ENCODE measurements at regions not wholly inside any gene's neighbourhood (a gene's known extent, or its start where the extent isn't known, plus 50 kb on each side); places are given as distances from the start of the nearest gene placed in this dataset.

- DNase-seq (ENCODE audit: low spot score) = peak; percentile 22
- peak; percentile 32 for TF ChIP-seq CTCF (IDR thresholded peaks at IDR 0.05; ENCODE audit: borderline replicate concordance, control extremely low read depth, extremely low read depth, insufficient read depth, missing control alignments)
- in situ Hi-C loops (cut with MboI; ENCODE audit: low sequenced_read_pairs, unreplicated experiment) = no loop called here
Observed at GRCh38 chr9:79477955-79478771, 93.6 kb upstream of the TLE4 start.

GRCh38 chr9:79480639-79481038, 91.1 kb upstream of the TLE4 start:
- in situ Hi-C loops (cut with MboI; ENCODE audit: low sequenced_read_pairs, unreplicated experiment) = no loop called here
- TF ChIP-seq CTCF (IDR thresholded peaks at IDR 0.05; ENCODE audit: borderline replicate concordance, control extremely low read depth, extremely low read depth, insufficient read depth, missing control alignments) = no peak
- DNase-seq (ENCODE audit: low spot score) = no peak

- DNase-seq (ENCODE audit: low spot score) = no peak
- in situ Hi-C loops (cut with MboI; ENCODE audit: low sequenced_read_pairs, unreplicated experiment) = no loop called here
- TF ChIP-seq CTCF (IDR thresholded peaks at IDR 0.05; ENCODE audit: borderline replicate concordance, control extremely low read depth, extremely low read depth, insufficient read depth, missing control alignments) = no peak
Observed at GRCh38 chr9:79481846-79482477, 89.8 kb upstream of the TLE4 start.

- no peak for TF ChIP-seq CTCF (IDR thresholded peaks at IDR 0.05; ENCODE audit: borderline replicate concordance, control extremely low read depth, extremely low read depth, insufficient read depth, missing control alignments)
- in situ Hi-C loops (cut with MboI; ENCODE audit: low sequenced_read_pairs, unreplicated experiment) = no loop called here
- no peak for DNase-seq (ENCODE audit: low spot score)
Observed at GRCh38 chr9:79485258-79485657, 86.5 kb upstream of the TLE4 start.

- no peak for DNase-seq (ENCODE audit: low spot score)
- in situ Hi-C loops (cut with MboI; ENCODE audit: low sequenced_read_pairs, unreplicated experiment) = no loop called here
- no peak for TF ChIP-seq CTCF (IDR thresholded peaks at IDR 0.05; ENCODE audit: borderline replicate concordance, control extremely low read depth, extremely low read depth, insufficient read depth, missing control alignments)
Observed at GRCh38 chr9:79489261-79490000, 82.3 kb upstream of the TLE4 start.

GRCh38 chr9:79490657-79491248, 81.0 kb upstream of the TLE4 start:
- TF ChIP-seq CTCF (IDR thresholded peaks at IDR 0.05; ENCODE audit: borderline replicate concordance, control extremely low read depth, extremely low read depth, insufficient read depth, missing control alignments) = no peak
- DNase-seq (ENCODE audit: low spot score) = no peak
- in situ Hi-C loops (cut with MboI; ENCODE audit: low sequenced_read_pairs, unreplicated experiment) = no loop called here
